CD4-positive, alpha-beta T cell (primary cell): ENCODE measurements at regions not wholly inside any gene's neighbourhood (a gene's known extent, or its start where the extent isn't known, plus 50 kb on each side); places are given as distances from the start of the nearest gene placed in this dataset.

Experiments
- ATAC-seq: fragments of 200-7000 bp; cut with Tn5 transposase; one replicate; pipeline ENCODE4 v1.10.0; 2022; ENCODE audit warnings: mild to moderate bottlenecking; ENCODE audit not compliant: poor library complexity
- CTCF ChIA-PET: fragments of 350-600 bp; sonication (Branson Sonifier 250); formaldehyde crosslinking; loops from one replicate; lab custom pipeline; 2021; ENCODE audit warnings: antibody characterized with exemption, inconsistent platforms; lab: Charles Lee
- POLR2A ChIA-PET: fragments of 350-600 bp; sonication (Branson Sonifier 250); formaldehyde crosslinking; loops from one replicate; lab custom pipeline; 2021; ENCODE audit warnings: antibody characterized with exemption, inconsistent platforms; lab: Charles Lee
- DNase-seq, 14 experiments: peaks; one replicate each; pipeline ENCODE4 v3.0.0-alpha.2; 2013 to 2020; ENCODE audit warnings: mixed read lengths in 2 of 14
- H3K27ac ChIP-seq, 2 donors: one replicate each; pipeline versions ENCODE4 v1.5.1 to v1.7.0; 2013; ENCODE audit warnings: low read length in 2 of 2, low read depth in 1 of 2, mild to moderate bottlenecking in 1 of 2
- H3K27me3 ChIP-seq, 2 experiments: 1 replicate in 1 of 2; 2 replicates in 1 of 2; pipeline versions ENCODE4 v1.6.1 to v1.7.0; 2013; ENCODE audit warnings: low read length in 2 of 2, control low read depth in 1 of 2, mild to moderate bottlenecking in 1 of 2, moderate library complexity in 1 of 2; ENCODE audit not compliant: insufficient read depth in 2 of 2, control insufficient read depth in 1 of 2
- H3K36me3 ChIP-seq: one replicate; pipeline ENCODE4 v1.6.1; 2013; ENCODE audit warnings: low read length, control low read depth; ENCODE audit not compliant: insufficient read depth
- H3K4me1 ChIP-seq: one replicate; pipeline ENCODE4 v1.6.1; 2013; ENCODE audit warnings: low read length, control low read depth; ENCODE audit not compliant: insufficient read depth
- H3K4me3 ChIP-seq: one replicate; pipeline ENCODE4 v1.5.1; 2013; ENCODE audit warnings: mild to moderate bottlenecking, low read length, moderate library complexity
- H3K9me3 ChIP-seq, 2 experiments: 1 replicate in 1 of 2; 2 replicates in 1 of 2; pipeline versions ENCODE4 v1.6.1 to v1.7.0; 2013; ENCODE audit warnings: low read length in 2 of 2, mild to moderate bottlenecking in 2 of 2, control low read depth in 1 of 2, moderate library complexity in 1 of 2; ENCODE audit not compliant: control insufficient read depth in 1 of 2, insufficient read depth in 1 of 2
- H3K27ac Mint-ChIP-seq: one replicate; pipeline ENCODE4 v1.8.0; 2020; ENCODE audit warnings: mixed read lengths
- H3K27me3 Mint-ChIP-seq: one replicate; pipeline ENCODE4 v1.8.0; 2021; ENCODE audit warnings: mixed read lengths
- H3K36me3 Mint-ChIP-seq: one replicate; pipeline ENCODE4 v1.8.0; 2021; ENCODE audit warnings: low read depth, mixed read lengths
- H3K4me1 Mint-ChIP-seq: one replicate; pipeline ENCODE4 v1.8.0; 2021; ENCODE audit warnings: low read depth, mixed read lengths
- H3K4me3 Mint-ChIP-seq: one replicate; pipeline ENCODE4 v1.8.0; 2020; ENCODE audit warnings: mild to moderate bottlenecking, mixed read lengths
- H3K9me3 Mint-ChIP-seq: one replicate; pipeline ENCODE4 v1.8.0; 2020; ENCODE audit warnings: mixed read lengths
- intact Hi-C, 2 experiments: fragments of 100-400 bp; cut with DNase I in 1 of 2; cut with micrococcal nuclease in 1 of 2; formaldehyde crosslinking; loops; one replicate each; pipeline versions ENCODE4 v1.15.1 to v1.9.0; 2023 to 2025; cut with DNase I, micrococcal nuclease
- TF ChIP-seq, protein P1 (sequence below): fragments of 200-600 bp; IDR thresholded peaks from one replicate; pipeline ENCODE4 v1.8.0; 2022; ENCODE audit warnings: antibody characterized with exemption, mild to moderate bottlenecking

GRCh38 chr10:3568983-3569382 is 216.0 kb downstream of the KLF6 start:
- DNase-seq: no peak
- H3K9me3 ChIP-seq: peaks cover 0 to 5% of the 10 kb centered on the region in 2 experiments
- Mint-ChIP-seq H3K36me3 (no peaks in the 10 kb centered on the region), H3K27ac (no peak overlapping the region), H3K27me3 (no peaks in the 10 kb centered on the region), H3K4me1 (peaks cover 17% of the 10 kb centered on the region), H3K4me3 (no peak overlapping the region), H3K9me3 (no peaks in the 10 kb centered on the region)
- intact Hi-C loops: no loop called here
- H3K27me3 ChIP-seq: no peaks in the 10 kb centered on the region
- ATAC-seq: no peak
- no peaks in the 10 kb centered on the region for H3K4me1 ChIP-seq
- POLR2A ChIA-PET: no interaction called here
- TF ChIP-seq, protein P1, sequence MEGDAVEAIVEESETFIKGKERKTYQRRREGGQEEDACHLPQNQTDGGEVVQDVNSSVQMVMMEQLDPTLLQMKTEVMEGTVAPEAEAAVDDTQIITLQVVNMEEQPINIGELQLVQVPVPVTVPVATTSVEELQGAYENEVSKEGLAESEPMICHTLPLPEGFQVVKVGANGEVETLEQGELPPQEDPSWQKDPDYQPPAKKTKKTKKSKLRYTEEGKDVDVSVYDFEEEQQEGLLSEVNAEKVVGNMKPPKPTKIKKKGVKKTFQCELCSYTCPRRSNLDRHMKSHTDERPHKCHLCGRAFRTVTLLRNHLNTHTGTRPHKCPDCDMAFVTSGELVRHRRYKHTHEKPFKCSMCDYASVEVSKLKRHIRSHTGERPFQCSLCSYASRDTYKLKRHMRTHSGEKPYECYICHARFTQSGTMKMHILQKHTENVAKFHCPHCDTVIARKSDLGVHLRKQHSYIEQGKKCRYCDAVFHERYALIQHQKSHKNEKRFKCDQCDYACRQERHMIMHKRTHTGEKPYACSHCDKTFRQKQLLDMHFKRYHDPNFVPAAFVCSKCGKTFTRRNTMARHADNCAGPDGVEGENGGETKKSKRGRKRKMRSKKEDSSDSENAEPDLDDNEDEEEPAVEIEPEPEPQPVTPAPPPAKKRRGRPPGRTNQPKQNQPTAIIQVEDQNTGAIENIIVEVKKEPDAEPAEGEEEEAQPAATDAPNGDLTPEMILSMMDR: no peak
- CTCF ChIA-PET: no interaction called here
- H3K36me3 ChIP-seq: no peaks in the 10 kb centered on the region
- H3K4me3 ChIP-seq: no peak overlapping the region
- no peak overlapping the region for H3K27ac ChIP-seq

- intact Hi-C loops: no loop called here
- no peak for ATAC-seq
- no peak overlapping the region for H3K27ac Mint-ChIP-seq
Observed at GRCh38 chr10:3568392-3568791, 216.6 kb downstream of the KLF6 start.

DNA sequence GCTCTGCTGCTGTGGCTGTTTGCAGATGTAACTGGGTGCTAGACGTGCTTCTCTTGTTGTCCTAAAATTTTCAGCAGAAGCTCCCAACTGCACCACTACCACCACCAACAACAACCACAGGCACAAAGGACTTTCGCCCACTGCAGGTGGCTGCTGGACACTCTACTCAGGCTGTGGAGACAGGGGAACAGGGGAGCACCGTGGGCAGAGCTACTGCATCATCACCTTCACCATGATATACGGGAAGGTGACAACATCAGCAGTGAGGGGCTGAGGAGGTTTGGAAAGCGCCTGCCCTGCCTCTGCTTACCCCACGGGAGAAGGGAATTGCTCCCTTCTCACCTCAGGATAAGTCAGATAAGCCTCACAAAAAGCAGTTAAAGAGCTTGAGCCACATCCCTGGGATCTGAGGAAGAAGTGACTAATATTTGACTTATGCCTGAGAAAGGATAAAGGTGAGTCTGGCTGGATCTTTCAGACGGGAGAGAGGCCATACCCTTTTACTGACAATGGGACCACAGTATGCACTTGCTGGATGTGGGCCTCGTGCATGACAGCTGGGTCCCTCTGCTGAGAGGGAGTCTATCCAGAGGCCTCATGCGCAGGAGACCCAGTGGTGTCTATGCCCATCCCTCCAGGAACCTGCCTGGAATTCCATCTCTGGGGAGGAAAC is 217.6 kb downstream of the KLF6 start:
- Mint-ChIP-seq H3K9me3 (no peaks in the 10 kb centered on the region), H3K36me3 (no peaks in the 10 kb centered on the region), H3K27ac (peak overlapping the region; percentile 4), H3K27me3 (no peaks in the 10 kb centered on the region), H3K4me1 (peaks cover 17% of the 10 kb centered on the region), H3K4me3 (no peak overlapping the region)
- no peak overlapping the region for H3K27ac ChIP-seq
- peaks cover 0 to 5% of the 10 kb centered on the region in 2 experiments for H3K9me3 ChIP-seq
- no peaks in the 10 kb centered on the region for H3K27me3 ChIP-seq
- no peak for ATAC-seq
- H3K4me1 ChIP-seq: no peaks in the 10 kb centered on the region
- TF ChIP-seq, protein P1: no peak
- H3K4me3 ChIP-seq: no peak overlapping the region
- H3K36me3 ChIP-seq: no peaks in the 10 kb centered on the region
- DNase-seq: no peak
- intact Hi-C loops: no loop called here
- ChIA-PET CTCF (no interaction called here), POLR2A (no interaction called here)

More at GRCh38 chr10:3568392-3568791, 216.6 kb downstream of the KLF6 start:
- CTCF ChIA-PET: no interaction called here
- Mint-ChIP-seq H3K4me1 (peaks cover 17% of the 10 kb centered on the region), H3K9me3 (no peaks in the 10 kb centered on the region), H3K27me3 (no peaks in the 10 kb centered on the region), H3K4me3 (no peak overlapping the region), H3K36me3 (no peaks in the 10 kb centered on the region)
- no peak for DNase-seq
- Histone ChIP-seq H3K27me3 (no peaks in the 10 kb centered on the region), H3K9me3 (peaks cover 0 to 5% of the 10 kb centered on the region in 2 experiments), H3K4me1 (no peaks in the 10 kb centered on the region), H3K27ac (no peak overlapping the region), H3K4me3 (no peak overlapping the region), H3K36me3 (no peaks in the 10 kb centered on the region)
- POLR2A ChIA-PET: no interaction called here
- TF ChIP-seq, protein P1: no peak
